ENCODE measurements at regions not wholly inside any gene's neighbourhood (a gene's known extent, or its start where the extent isn't known, plus 50 kb on each side); places are given as distances from the start of the nearest gene placed in this dataset.

DNA sequence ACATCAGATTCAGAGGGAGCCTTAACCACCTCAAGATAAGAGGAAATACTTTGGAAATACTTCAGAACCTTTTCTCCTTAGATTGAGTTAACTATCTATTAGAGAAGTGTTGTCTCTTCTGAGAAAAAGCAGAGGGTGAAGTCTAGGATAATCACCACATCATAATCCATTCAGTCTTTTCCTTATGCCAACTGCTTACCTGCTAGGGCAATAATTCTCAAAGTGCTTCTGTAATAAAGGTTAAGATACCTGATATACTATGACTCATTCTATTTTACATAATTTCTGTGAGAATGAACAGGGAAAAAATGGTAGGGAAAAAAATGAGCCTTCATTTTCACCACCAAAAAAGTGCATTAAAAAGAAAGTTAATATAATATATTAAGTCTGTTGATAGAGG, 70.1 kb upstream of the LOC128125822 start:
- intact Hi-C loops (cut with DNase I): no loop called here
- Histone ChIP-seq H3K4me3 (no peak overlapping the region), H3K4me1 (peaks cover 0 to 5% (median 0%) of the 10 kb centered on the region in 3 donors), H3K27me3 (no peaks in the 10 kb centered on the region), H3K27ac (no peak overlapping the region), H3K9me3 (no peaks in the 10 kb centered on the region), H3K36me3 (no peaks in the 10 kb centered on the region)
- DNase-seq: no peak
- TF ChIP-seq CTCF (IDR thresholded peaks at IDR 0.05) (no peak), POLR2A (IDR thresholded peaks at IDR 0.05) (no peak)

DNA sequence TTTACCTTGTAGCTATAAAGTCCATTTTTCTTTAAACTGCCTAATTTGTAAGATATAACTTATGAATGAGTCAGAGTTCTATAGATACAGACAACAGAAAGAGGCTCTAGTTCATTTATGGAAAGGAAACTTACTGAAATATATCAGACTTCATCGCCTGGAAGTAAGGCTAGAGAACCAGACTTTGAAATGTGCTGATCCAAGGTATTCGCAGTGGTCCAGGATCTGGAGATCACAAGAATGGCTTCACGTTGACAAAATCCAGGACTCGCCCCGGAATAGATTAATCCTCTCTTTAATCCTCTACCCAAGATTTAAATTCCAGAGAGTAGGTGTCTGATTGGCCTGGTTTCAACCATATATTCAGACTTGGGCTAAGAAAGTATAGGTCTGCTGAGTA, 69.1 kb upstream of the LOC128125822 start:
- Histone ChIP-seq H3K27ac (no peak overlapping the region), H3K36me3 (no peaks in the 10 kb centered on the region), H3K9me3 (no peaks in the 10 kb centered on the region), H3K4me1 (peaks cover 0 to 2% (median 0%) of the 10 kb centered on the region in 3 donors), H3K4me3 (no peak overlapping the region), H3K27me3 (no peaks in the 10 kb centered on the region)
- DNase-seq: no peak
- WGBS, 2 donors: 73 to 77% methylated on average over 5 of the region's 5 CpGs
- intact Hi-C loops (cut with DNase I): no loop called here
- TF ChIP-seq CTCF (IDR thresholded peaks at IDR 0.05) (no peak), POLR2A (IDR thresholded peaks at IDR 0.05) (no peak)

DNA sequence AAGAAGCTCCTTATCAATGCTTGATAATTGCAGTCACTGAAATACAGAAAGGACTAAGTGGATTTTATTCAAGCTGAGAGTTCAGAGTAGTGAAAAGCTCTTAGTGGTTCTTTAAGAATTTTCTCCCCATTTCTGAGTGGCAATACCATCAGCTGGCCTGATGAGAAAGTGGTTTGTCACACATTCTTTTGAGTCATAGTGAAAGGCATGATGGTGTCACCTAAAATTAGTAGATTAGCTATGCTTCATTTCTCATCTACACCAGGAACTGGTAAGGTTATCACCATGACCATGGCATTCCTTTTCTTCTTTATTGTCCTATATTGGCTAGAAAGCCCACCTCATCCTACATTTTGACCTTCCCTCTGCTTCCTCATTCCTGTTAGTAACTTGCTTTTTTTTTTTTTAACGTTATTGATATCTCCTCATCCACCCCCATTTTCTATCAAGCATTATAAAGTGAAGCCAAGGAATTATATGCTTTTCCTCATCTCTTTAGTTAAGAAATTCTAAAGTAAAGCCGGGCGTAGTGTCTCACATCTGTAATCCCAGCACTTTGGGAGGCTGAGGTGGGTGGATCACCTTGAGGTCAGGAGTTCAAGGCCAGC, 67.4 kb upstream of the LOC128125822 start:
- Histone ChIP-seq H3K4me3 (no peak overlapping the region), H3K9me3 (no peaks in the 10 kb centered on the region), H3K4me1 (peaks cover 0 to 8% (median 0%) of the 10 kb centered on the region in 3 donors), H3K27me3 (no peaks in the 10 kb centered on the region), H3K27ac (no peak overlapping the region), H3K36me3 (no peaks in the 10 kb centered on the region)
- WGBS, 2 donors: 56 to 74% methylated on average over 3 of the region's 3 CpGs
- no peak for DNase-seq
- TF ChIP-seq POLR2A (IDR thresholded peaks at IDR 0.05) (no peak), CTCF (IDR thresholded peaks at IDR 0.05) (no peak)
- intact Hi-C loops (cut with DNase I): no loop called here

DNA sequence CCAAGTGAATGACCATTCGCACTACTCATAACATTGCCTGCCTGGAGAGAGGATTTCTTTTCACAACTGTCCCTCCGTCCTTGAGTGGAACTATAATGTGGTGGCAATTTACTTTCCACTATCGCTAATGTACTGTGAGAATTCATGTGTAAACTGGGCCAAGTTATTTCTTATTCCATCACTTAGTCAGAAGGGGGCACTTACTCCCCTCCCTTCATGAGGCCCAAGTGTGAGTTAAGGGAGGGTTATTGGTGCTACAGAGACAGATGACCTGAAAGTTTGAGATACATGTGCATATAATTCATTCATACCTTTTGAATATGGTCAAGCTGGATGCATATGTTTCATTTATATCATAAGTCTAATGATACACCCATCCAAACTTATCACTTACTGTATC, 65.2 kb upstream of the LOC128125822 start:
- H3K4me1 ChIP-seq: peaks cover 0 to 12% (median 0%) of the 10 kb centered on the region in 3 donors
- WGBS, 2 donors: 91 to 93% methylated on average over 3 of the region's 3 CpGs
- H3K36me3 ChIP-seq: no peaks in the 10 kb centered on the region
- DNase-seq: no peak
- H3K27ac ChIP-seq: no peak overlapping the region
- intact Hi-C loops (cut with DNase I): no loop called here
- no peaks in the 10 kb centered on the region for H3K9me3 ChIP-seq
- TF ChIP-seq POLR2A (IDR thresholded peaks at IDR 0.05): no peak
- no peak for TF ChIP-seq CTCF (IDR thresholded peaks at IDR 0.05)
- H3K27me3 ChIP-seq: no peaks in the 10 kb centered on the region
- no peak overlapping the region for H3K4me3 ChIP-seq

DNA sequence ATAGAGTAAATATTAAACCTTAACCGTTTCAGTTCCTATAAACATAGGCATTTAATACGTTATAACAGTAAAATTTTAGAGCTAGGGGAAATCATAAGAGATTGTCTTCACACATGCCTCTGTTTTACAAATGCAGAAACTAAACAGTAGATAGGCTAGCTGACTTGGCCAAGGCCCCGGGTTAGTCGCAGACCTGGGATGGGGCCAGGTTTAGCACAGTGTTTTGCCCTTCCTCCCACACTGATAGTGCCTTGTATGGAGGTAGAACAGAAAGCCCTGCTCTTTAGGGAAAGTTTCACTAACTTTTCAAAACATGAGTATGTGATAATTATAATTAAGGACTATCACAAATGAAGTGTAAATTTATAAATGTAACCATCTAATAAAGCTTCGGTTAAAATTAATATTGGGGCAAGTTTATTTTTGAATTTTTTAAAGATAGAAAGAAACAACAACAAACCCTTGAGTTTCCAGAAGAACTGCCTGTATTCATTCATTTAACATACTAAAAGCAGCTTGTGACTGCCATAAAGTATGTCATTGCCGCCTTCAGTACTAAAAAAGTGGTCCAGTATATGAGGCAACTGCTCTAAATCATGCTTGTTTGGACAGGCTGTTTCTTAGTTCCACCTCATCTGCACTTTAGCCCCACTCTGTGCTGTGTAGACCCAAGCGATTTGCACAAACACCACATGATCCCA, 62.5 kb upstream of the LOC128125822 start:
- intact Hi-C loops (cut with DNase I): no loop called here
- DNase-seq: no peak
- WGBS, 2 donors: 34 to 37% methylated on average over 7 of the region's 7 CpGs

More for the DNA sequence above, 62.5 kb upstream of the LOC128125822 start:
- H3K27ac ChIP-seq: peak overlapping the region in 2 of 4 donors; percentile 7 to 29
- H3K4me3 ChIP-seq: no peak overlapping the region
- peaks cover 0 to 12% (median 0%) of the 10 kb centered on the region in 3 donors for H3K4me1 ChIP-seq
- no peaks in the 10 kb centered on the region for H3K9me3 ChIP-seq
- H3K27me3 ChIP-seq: no peaks in the 10 kb centered on the region
- no peaks in the 10 kb centered on the region for H3K36me3 ChIP-seq
- TF ChIP-seq POLR2A (IDR thresholded peaks at IDR 0.05) (no peak), CTCF (IDR thresholded peaks at IDR 0.05) (no peak)
